Mesodermal cell (in vitro differentiated cells): ENCODE measurements at regions not wholly inside any gene's neighbourhood (a gene's known extent, or its start where the extent isn't known, plus 50 kb on each side); places are given as distances from the start of the nearest gene placed in this dataset.

ENCODE experiments used
- H3K27ac ChIP-seq: 2 replicates; pipeline ENCODE4 v1.7.0; 2013; ENCODE audit warnings: mild to moderate bottlenecking, low read depth, low read length, moderate library complexity; ENCODE audit not compliant: severe bottlenecking
- H3K36me3 ChIP-seq: 2 replicates; pipeline ENCODE4 v1.7.1; 2013; ENCODE audit warnings: mild to moderate bottlenecking, low read length, moderate library complexity; ENCODE audit not compliant: control insufficient read depth, insufficient read depth
- H3K4me1 ChIP-seq: one replicate; pipeline ENCODE4 v1.7.1; 2013; ENCODE audit warnings: mild to moderate bottlenecking, low read length; ENCODE audit not compliant: insufficient read depth, control insufficient read depth, poor library complexity, severe bottlenecking
- H3K4me3 ChIP-seq: 2 replicates; pipeline ENCODE4 v1.7.0; 2013; ENCODE audit warnings: low read length, control low read depth, mild to moderate bottlenecking; ENCODE audit not compliant: insufficient read depth, poor library complexity, severe bottlenecking; ENCODE audit errors: extremely low read depth
- H3K9me3 ChIP-seq: 2 replicates; pipeline ENCODE4 v1.7.1; 2013; ENCODE audit warnings: mild to moderate bottlenecking, low read length, moderate library complexity; ENCODE audit not compliant: control insufficient read depth
- WGBS, 2 experiments: methylation state at CpG; one replicate each; pipeline ENCODE4 v1.1.5; 2013; ENCODE audit warnings: missing lambda C conversion rate in 2 of 2; ENCODE audit not compliant: insufficient coverage in 2 of 2; 5-methylcytosine and 5-hydroxymethylcytosine counted together

DNA sequence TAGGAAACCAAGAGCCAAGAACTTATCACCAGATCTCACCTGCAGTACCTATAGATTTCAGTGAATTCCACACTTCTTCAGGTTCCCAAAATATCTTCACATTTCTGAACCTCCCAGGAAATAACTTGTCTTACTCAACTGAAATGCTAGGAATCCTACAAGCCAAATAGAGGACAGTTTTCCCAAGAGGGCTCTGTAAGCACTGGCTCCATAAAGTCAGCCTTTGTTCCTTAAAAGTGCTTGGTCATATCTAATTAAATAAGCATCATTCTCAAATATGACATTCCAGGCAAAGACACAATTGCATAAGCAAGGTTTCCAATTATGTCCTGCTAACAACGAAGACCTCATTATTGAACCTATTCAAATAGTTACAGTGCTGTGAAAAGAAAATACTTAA, 154.6 kb upstream of the MGAT5 start:
- H3K4me1 ChIP-seq, result no peaks in the 10 kb centered on the region
- H3K36me3 ChIP-seq, result no peaks in the 10 kb centered on the region
- no peak overlapping the region for H3K27ac ChIP-seq
- no CpG with 5 or more reads among the region's 1 CpG for WGBS, 2 experiments
- H3K4me3 ChIP-seq, result no peak overlapping the region
- no peaks in the 10 kb centered on the region for H3K9me3 ChIP-seq

DNA sequence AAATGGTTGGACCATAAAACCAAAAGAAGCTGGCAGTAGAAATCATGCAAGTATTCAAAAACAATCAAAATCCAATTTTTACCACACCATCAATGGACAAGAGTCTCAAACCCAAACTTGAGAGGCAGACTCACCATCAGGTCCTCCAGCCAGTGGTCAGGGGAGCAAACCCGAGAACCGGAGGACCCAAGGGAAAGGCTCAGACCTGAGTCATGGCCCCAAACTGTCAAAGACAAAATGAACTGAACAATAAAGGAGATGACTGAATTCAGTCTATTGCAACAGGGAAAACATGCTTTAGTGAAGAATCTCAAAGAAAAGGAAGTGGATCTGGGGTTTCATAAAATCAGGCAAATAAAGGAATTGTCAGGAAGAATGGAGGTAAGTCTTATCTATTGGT, 150.7 kb upstream of the MGAT5 start:
- Histone ChIP-seq H3K36me3 (no peaks in the 10 kb centered on the region), H3K27ac (no peak overlapping the region), H3K9me3 (no peaks in the 10 kb centered on the region), H3K4me3 (no peak overlapping the region), H3K4me1 (no peaks in the 10 kb centered on the region)
- WGBS, 2 experiments, result 100% methylated on average over 2 of the region's 2 CpGs; no CpG with 5 or more reads in 1 of the 2 experiments

DNA sequence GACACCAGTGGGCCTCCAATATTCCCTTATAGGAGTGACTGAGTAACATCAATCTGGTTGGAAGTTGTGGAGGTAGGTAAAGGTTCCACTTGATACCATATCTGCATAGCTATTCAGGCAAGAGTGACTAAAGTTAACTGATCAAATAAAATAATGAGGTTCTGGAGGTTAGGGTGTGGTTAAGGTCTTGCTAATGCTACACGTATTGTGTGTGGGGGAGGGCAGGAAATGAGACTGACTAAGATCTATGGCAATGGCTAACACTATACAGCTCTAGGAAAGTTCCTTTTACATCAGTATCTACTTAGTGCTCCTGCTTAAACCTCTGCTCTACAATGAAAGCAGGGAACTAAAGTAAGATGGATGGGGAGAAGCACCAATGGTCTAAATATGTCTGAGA, 149.1 kb upstream of the MGAT5 start:
- Histone ChIP-seq H3K9me3 (peaks cover 3% of the 10 kb centered on the region), H3K4me3 (no peak overlapping the region), H3K27ac (no peak overlapping the region), H3K4me1 (no peaks in the 10 kb centered on the region), H3K36me3 (no peaks in the 10 kb centered on the region)
- no CpG with 5 or more reads among the region's 1 CpG for WGBS, 2 experiments

DNA sequence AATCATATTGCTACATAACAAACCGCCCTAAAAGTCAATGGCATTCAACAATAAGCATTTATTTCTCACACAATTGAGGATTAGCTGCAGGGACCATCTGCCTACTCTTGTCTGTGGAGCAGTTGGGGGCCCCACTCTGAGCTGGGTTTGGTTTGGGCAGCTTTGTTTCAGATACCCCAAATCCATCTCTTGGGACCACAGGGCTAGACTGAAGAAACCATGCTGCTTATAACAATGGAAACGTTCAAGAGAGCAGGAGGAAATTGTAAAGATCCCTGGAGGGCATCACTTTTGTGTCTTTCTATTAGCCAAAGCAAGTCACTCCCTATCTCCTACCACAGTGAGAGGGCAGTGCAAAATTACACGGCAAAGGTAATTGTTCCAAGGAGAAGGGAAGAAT, 146.5 kb upstream of the MGAT5 start:
- WGBS, 2 experiments, result 70% methylated on average over 2 of the region's 3 CpGs; no CpG with 5 or more reads in 1 of the 2 experiments
- no peak overlapping the region for H3K4me3 ChIP-seq
- H3K36me3 ChIP-seq, result no peaks in the 10 kb centered on the region
- H3K27ac ChIP-seq, result no peak overlapping the region
- peaks cover 14% of the 10 kb centered on the region for H3K9me3 ChIP-seq
- no peaks in the 10 kb centered on the region for H3K4me1 ChIP-seq

DNA sequence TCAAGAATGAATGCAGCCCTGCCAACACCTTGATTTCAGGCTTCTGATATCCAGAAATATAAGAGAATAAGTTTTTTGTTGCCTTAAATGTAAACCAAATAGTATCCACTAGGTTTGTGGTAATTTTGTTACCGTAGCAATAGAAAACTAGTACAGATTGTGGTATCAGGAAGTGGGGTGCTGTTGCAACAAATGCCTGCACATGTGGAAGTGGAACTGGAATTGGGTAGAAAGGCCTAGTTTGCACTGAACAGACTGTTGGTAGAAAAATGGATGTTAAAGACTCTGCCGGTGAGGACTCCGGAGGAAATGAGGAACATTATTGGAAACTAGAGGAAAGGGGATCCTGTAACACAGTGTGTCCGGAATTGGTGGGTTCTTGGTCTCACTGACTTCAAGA, 145.8 kb upstream of the MGAT5 start:
- 96 to 100% methylated on average over 4 of the region's 4 CpGs for WGBS, 2 experiments

DNA sequence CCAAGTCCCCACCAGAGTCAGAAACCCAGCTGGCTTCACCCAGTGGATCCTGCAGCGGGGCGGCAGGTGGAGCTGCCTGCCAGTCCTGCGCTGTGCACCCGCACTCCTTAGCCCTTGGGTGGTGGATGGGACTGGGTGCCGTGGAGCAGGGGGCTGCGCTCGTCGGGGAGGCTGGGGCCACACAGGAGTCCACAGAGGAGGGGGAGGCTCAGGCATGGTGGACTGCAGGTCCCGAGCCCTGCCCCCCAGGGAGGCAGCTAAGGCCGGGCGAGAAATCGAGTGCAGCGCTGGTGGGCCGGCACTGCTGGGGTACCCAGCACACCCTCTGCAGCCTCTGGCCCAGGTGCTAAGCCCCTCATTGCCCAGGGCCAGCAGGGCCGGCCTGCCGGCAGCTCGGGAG, 144.6 kb upstream of the MGAT5 start:
- Histone ChIP-seq H3K9me3 (peaks cover 14% of the 10 kb centered on the region), H3K36me3 (no peaks in the 10 kb centered on the region), H3K4me1 (no peaks in the 10 kb centered on the region), H3K27ac (no peak overlapping the region), H3K4me3 (no peak overlapping the region)
- 91 to 92% methylated on average over 12 to 13 of the region's 17 CpGs for WGBS, 2 experiments

More for the DNA sequence above, 145.8 kb upstream of the MGAT5 start:
- Histone ChIP-seq H3K9me3 (peaks cover 14% of the 10 kb centered on the region), H3K4me1 (no peaks in the 10 kb centered on the region), H3K4me3 (no peak overlapping the region), H3K27ac (no peak overlapping the region), H3K36me3 (no peaks in the 10 kb centered on the region)

DNA sequence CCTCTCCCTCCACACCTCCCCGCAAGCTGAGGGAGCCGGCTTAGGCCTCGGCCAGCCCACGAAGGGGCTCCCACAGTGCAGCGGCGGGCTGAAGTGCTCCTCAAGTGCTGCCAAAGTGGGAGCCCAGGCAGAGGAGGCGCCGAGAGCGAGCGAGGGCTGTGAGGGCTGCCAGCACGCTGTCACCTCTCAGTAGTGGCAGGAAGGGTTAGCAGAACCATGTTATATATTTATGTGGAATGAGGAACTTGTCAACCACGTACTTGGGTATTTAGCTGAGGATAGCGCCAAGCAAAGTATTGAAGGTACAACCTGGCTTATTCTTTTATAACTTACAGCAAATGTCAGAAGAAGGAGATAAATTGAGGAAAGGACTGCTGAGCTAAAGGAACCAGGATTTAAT, 144.1 kb upstream of the MGAT5 start:
- WGBS, 2 experiments, result 95 to 97% methylated on average over 10 to 11 of the region's 13 CpGs
- Histone ChIP-seq H3K27ac (no peak overlapping the region), H3K4me1 (no peaks in the 10 kb centered on the region), H3K4me3 (no peak overlapping the region), H3K36me3 (no peaks in the 10 kb centered on the region), H3K9me3 (peaks cover 14% of the 10 kb centered on the region)

DNA sequence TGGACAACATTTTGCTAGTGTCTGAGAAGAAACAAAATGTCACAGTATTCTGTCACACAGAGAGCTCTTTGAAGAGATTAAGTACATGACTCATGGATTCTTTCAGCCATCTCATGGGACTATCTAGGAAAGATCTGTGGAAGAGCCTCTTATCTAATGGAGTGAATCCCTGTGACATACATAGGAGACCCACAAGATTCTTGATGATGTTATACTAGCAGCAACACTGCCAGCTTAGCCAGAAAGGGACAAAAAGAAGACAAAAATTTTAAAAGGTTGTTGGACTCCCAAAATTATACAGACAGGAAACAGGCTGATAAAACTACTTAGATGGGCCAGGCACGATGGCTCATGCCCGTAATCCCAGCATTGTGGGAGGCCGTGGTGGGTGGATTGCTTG, 143.3 kb upstream of the MGAT5 start:
- Histone ChIP-seq H3K36me3 (no peaks in the 10 kb centered on the region), H3K4me1 (no peaks in the 10 kb centered on the region), H3K9me3 (peaks cover 14% of the 10 kb centered on the region), H3K4me3 (no peak overlapping the region), H3K27ac (no peak overlapping the region)
- 90 to 93% methylated on average over 3 of the region's 3 CpGs for whole genome bisulfite sequencing, 2 experiments

DNA sequence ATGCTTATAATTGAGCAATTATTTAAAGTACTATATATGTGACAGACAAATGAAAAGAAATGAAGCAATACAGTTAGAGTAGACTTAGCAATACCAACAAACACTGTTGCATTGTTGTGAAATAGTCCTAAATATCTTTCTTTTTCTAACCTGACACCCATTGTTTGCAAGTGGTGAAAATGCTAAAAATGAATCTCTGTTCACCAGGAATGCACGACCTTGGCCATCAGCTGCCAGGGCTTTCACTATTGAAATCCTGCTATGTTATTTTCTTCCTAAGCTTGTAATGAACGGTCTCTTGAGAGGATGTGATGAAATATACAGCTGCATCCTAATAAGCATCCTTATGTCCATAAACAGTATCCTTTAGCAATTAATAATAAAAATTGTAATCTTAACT, 136.2 kb upstream of the MGAT5 start:
- no peak overlapping the region for H3K4me3 ChIP-seq
- H3K4me1 ChIP-seq, result peaks cover 9% of the 10 kb centered on the region
- no peaks in the 10 kb centered on the region for H3K36me3 ChIP-seq
- WGBS, 2 experiments, result 100% methylated on average over 1 of the region's 2 CpGs; no CpG with 5 or more reads in 1 of the 2 experiments
- H3K27ac ChIP-seq, result no peak overlapping the region
- no peaks in the 10 kb centered on the region for H3K9me3 ChIP-seq

DNA sequence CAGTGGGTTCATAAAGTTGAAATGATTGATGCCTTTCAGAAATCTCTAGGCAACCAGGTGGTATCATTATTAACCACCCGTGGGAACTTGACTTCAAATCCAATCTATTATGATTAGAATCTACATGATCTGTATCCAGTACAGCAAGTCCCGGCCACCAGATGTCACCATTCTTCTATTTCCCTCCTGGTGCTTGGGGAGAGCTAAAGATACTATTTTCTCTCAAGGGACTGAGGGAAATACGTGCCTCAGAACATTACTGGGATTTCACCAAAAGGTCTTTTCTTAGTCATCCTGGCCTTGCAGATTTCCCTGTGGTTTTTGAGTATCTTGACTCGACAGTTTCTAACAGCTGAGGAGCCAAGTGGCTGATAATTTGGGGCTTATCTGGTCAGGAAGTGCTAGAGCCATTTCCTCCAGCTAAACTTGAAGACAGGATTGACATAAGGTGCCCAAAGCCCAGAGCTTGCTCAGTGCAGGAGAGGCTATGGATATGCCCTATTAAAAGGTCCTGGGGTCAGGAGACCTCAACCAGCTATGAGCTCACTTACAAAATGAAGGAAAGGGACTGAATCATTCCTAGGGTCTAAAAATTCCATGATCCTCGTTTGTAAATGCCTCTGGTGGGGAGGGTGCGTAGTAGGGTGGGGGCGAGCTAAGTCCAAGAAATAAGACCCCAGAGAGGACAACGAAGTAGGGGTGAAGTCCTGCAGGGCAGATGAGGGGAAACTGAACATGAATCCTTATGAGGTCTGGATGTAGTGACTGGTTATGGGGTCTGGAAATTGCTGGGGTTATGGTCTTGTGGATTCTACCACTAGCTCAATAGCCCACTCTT, 135.4 kb upstream of the MGAT5 start:
- Histone ChIP-seq H3K9me3 (no peaks in the 10 kb centered on the region), H3K36me3 (no peaks in the 10 kb centered on the region), H3K4me1 (peaks cover 9% of the 10 kb centered on the region), H3K4me3 (no peak overlapping the region), H3K27ac (peak overlapping the region; percentile 73)
- WGBS, 2 experiments, result 41 to 43% methylated on average over 5 to 7 of the region's 8 CpGs

DNA sequence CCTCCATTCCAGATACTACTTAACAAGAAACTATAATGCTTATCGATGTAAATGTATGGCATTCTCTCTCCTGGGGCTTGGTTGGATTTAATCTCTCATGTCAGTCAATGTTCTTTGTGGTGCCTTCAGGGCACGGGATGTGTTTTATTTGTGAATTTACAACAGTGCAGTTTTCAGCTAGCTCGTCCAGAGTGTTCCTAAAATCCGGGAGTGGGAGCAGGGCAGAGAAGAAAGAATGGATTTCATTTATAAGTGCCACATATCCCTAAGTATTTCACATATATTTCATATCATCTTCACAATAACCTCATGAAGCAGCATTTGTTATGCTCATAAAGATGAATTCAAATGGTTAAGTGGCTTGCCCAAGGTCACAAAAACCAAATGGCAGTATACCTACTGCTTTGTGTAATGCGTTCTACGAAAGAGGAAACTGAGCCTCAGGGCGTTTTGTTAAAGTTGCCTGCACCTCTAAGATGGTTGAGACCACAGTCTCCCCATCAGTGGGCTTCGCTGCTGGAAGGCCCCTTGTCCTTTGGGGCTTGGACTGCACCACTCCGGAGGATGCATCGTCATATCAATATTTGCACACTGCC, 134.7 kb upstream of the MGAT5 start:
- WGBS, 2 experiments, result 23 to 28% methylated on average over 4 to 5 of the region's 10 CpGs
- Histone ChIP-seq H3K4me3 (peak overlapping the region; percentile 89), H3K9me3 (no peaks in the 10 kb centered on the region), H3K4me1 (peaks cover 14% of the 10 kb centered on the region), H3K36me3 (no peaks in the 10 kb centered on the region), H3K27ac (peak overlapping the region; percentile 77)
